ENCODE measurements at regions not wholly inside any gene's neighbourhood (a gene's known extent, or its start where the extent isn't known, plus 50 kb on each side); places are given as distances from the start of the nearest gene placed in this dataset.

DNA sequence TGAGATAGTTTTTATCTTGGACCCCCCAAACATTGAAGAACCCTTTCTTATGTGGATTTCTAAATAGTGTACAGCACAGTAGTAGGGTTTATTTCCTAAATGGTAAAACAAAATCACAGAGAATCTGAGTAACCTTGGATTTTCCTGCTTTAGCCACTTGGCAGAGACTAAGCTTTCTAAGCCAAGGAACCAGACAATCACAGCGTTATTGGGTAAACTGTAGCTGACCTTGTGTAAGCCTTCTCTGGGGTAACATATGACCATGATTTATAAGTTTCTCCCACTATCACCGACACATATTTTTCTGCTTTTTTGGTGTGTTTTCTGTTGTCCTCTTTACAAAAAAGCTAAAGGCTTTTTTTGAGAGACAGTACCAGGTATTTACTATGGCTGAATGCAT is 136.3 kb upstream of the PZP start:
- H3K79me2 ChIP-seq (ENCODE audit: control insufficient read depth, insufficient read depth, low read length), result no peaks in the 10 kb centered on the region
- H2AK5ac ChIP-seq (ENCODE audit: low read length), result no peak overlapping the region
- no peak overlapping the region for H3K56ac ChIP-seq (ENCODE audit: low read length)
- no peak overlapping the region for H4K5ac ChIP-seq (ENCODE audit: low read length)
- no peak overlapping the region for H3K4ac ChIP-seq (ENCODE audit: low read depth, low read length)
- no peak overlapping the region for H2BK120ac ChIP-seq (ENCODE audit: low read depth, low read length)
- no peak overlapping the region for H3K27ac ChIP-seq (ENCODE audit: low read depth, low read length)
- no peak overlapping the region for H2BK5ac ChIP-seq (ENCODE audit: low read length)
- no CpG with 5 or more reads among the region's 2 CpGs for WGBS (ENCODE audit: extremely low coverage, insufficient coverage, low lambda C conversion rate)
- no peak overlapping the region for H3K4me3 ChIP-seq (ENCODE audit: low read length)
- no peaks in the 10 kb centered on the region for H3K4me1 ChIP-seq (ENCODE audit: control insufficient read depth, low read depth, low read length)
- H3K9ac ChIP-seq (ENCODE audit: low read length), result no peak overlapping the region
- H3K4me2 ChIP-seq (ENCODE audit: low read length), result no peak overlapping the region
- no peaks in the 10 kb centered on the region for H3K36me3 ChIP-seq (ENCODE audit: control insufficient read depth, insufficient read depth, low read length)
- H3K18ac ChIP-seq (ENCODE audit: low read length), result no peak overlapping the region
- no peak for DNase-seq
- no peaks in the 10 kb centered on the region for H3K27me3 ChIP-seq (ENCODE audit: insufficient read depth, low read length, poor library complexity)
- no peak overlapping the region for H2BK15ac ChIP-seq (replicated peaks; ENCODE audit: low read depth)
- no peaks in the 10 kb centered on the region for H3K79me1 ChIP-seq (ENCODE audit: low read length)
- H3K23ac ChIP-seq (ENCODE audit: low read length), result no peak overlapping the region
- H4K8ac ChIP-seq (ENCODE audit: low read depth, low read length), result no peak overlapping the region

GRCh38 chr12:9343731-9344130 is 135.5 kb upstream of the PZP start:
- no CpG with 5 or more reads among the region's 3 CpGs for WGBS (ENCODE audit: extremely low coverage, insufficient coverage, low lambda C conversion rate)
- no peak overlapping the region for H4K5ac ChIP-seq (ENCODE audit: low read length)

DNA sequence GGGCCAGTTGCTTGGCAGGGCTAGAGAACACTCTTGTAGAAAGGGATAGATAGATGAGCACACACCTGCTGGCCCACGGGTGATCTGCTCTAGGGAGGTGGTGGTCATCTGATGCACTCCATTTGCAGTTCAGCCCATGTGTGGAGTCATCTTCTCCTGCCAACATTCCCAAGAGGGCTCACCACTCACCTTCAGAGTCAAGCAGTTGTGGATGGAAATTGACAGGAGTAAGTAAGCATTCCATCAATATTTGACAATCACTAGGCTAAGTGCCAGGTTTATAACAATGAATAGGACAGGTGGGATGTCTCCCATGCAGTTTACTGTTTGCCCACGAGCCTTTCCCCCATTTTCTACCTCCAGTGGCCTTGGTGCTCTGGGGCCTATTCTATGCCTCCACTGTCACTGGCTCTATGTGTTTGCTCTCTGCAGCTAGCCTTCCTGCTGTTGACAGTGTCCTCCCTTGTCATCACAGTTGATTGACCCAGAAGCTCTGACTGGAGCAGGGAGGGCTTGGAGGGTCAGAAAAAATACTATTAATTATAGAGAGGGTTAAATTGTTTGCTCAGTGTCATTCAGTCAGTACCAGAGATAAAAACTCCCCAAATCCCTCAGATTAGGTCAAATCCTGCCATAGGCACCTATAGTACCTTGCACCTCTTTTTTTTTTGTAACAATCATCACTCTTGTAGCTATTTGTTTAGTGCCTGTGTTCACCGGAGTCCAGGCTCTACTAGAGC is 134.6 kb upstream of the PZP start:
- Histone ChIP-seq H3K36me3 (ENCODE audit: control insufficient read depth, insufficient read depth, low read length) (no peaks in the 10 kb centered on the region), H2AK5ac (ENCODE audit: low read length) (no peak overlapping the region), H3K4me2 (ENCODE audit: low read length) (no peak overlapping the region), H3K27ac (ENCODE audit: low read depth, low read length) (no peak overlapping the region), H4K5ac (ENCODE audit: low read length) (no peak overlapping the region), H3K79me2 (ENCODE audit: control insufficient read depth, insufficient read depth, low read length) (no peaks in the 10 kb centered on the region), H3K4me1 (ENCODE audit: control insufficient read depth, low read depth, low read length) (no peaks in the 10 kb centered on the region), H2BK15ac (replicated peaks; ENCODE audit: low read depth) (no peak overlapping the region), H3K4me3 (ENCODE audit: low read length) (no peak overlapping the region), H3K79me1 (ENCODE audit: low read length) (no peaks in the 10 kb centered on the region), H3K9ac (ENCODE audit: low read length) (no peak overlapping the region), H3K27me3 (ENCODE audit: insufficient read depth, low read length, poor library complexity) (no peaks in the 10 kb centered on the region), H4K8ac (ENCODE audit: low read depth, low read length) (no peak overlapping the region), H2BK120ac (ENCODE audit: low read depth, low read length) (no peak overlapping the region), H2BK5ac (ENCODE audit: low read length) (no peak overlapping the region), H3K23ac (ENCODE audit: low read length) (no peak overlapping the region), H3K56ac (ENCODE audit: low read length) (no peak overlapping the region), H3K4ac (ENCODE audit: low read depth, low read length) (no peak overlapping the region), H3K18ac (ENCODE audit: low read length) (no peak overlapping the region)
- DNase-seq, result no peak
- no CpG with 5 or more reads among the region's 3 CpGs for WGBS (ENCODE audit: extremely low coverage, insufficient coverage, low lambda C conversion rate)

More at GRCh38 chr12:9343731-9344130, 135.5 kb upstream of the PZP start:
- H4K8ac ChIP-seq (ENCODE audit: low read depth, low read length), result no peak overlapping the region
- no peak overlapping the region for H2AK5ac ChIP-seq (ENCODE audit: low read length)
- no peak overlapping the region for H3K56ac ChIP-seq (ENCODE audit: low read length)
- no peak overlapping the region for H3K4me3 ChIP-seq (ENCODE audit: low read length)
- no peak overlapping the region for H3K4me2 ChIP-seq (ENCODE audit: low read length)
- DNase-seq, result no peak
- no peak overlapping the region for H3K23ac ChIP-seq (ENCODE audit: low read length)
- H3K27ac ChIP-seq (ENCODE audit: low read depth, low read length), result no peak overlapping the region
- no peak overlapping the region for H3K9ac ChIP-seq (ENCODE audit: low read length)
- H3K79me1 ChIP-seq (ENCODE audit: low read length), result no peaks in the 10 kb centered on the region
- no peaks in the 10 kb centered on the region for H3K36me3 ChIP-seq (ENCODE audit: control insufficient read depth, insufficient read depth, low read length)
- H3K4me1 ChIP-seq (ENCODE audit: control insufficient read depth, low read depth, low read length), result no peaks in the 10 kb centered on the region
- H3K27me3 ChIP-seq (ENCODE audit: insufficient read depth, low read length, poor library complexity), result no peaks in the 10 kb centered on the region
- H2BK120ac ChIP-seq (ENCODE audit: low read depth, low read length), result no peak overlapping the region
- no peak overlapping the region for H2BK5ac ChIP-seq (ENCODE audit: low read length)
- H3K18ac ChIP-seq (ENCODE audit: low read length), result no peak overlapping the region
- no peak overlapping the region for H2BK15ac ChIP-seq (replicated peaks; ENCODE audit: low read depth)
- no peaks in the 10 kb centered on the region for H3K79me2 ChIP-seq (ENCODE audit: control insufficient read depth, insufficient read depth, low read length)
- H3K4ac ChIP-seq (ENCODE audit: low read depth, low read length), result no peak overlapping the region

DNA sequence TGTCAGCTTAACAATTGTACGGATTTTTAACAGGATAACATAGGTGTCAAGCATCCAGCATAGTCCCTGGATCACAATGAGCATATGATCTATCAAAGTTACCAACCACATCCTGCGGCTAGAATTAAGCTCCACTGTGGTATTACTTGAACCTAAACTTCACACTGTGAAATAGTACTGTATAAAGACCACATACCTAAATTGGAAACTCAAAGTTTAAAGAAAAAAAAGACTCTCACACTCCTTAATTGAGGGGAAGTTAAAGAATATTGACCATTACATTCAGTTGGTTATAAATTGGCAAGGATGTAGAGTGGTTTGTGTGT is 133.0 kb upstream of the PZP start:
- no peak overlapping the region for H3K9ac ChIP-seq (ENCODE audit: low read length)
- DNase-seq, result no peak
- H3K56ac ChIP-seq (ENCODE audit: low read length), result no peak overlapping the region
- H2BK120ac ChIP-seq (ENCODE audit: low read depth, low read length), result no peak overlapping the region
- no peak overlapping the region for H2BK5ac ChIP-seq (ENCODE audit: low read length)
- H3K79me1 ChIP-seq (ENCODE audit: low read length), result no peaks in the 10 kb centered on the region
- no peaks in the 10 kb centered on the region for H3K4me1 ChIP-seq (ENCODE audit: control insufficient read depth, low read depth, low read length)
- no peak overlapping the region for H3K27ac ChIP-seq (ENCODE audit: low read depth, low read length)
- WGBS (ENCODE audit: extremely low coverage, insufficient coverage, low lambda C conversion rate), result no CpG with 5 or more reads among the region's 2 CpGs
- no peak overlapping the region for H4K5ac ChIP-seq (ENCODE audit: low read length)
- H2AK5ac ChIP-seq (ENCODE audit: low read length), result no peak overlapping the region
- no peak overlapping the region for H3K4me2 ChIP-seq (ENCODE audit: low read length)
- H3K36me3 ChIP-seq (ENCODE audit: control insufficient read depth, insufficient read depth, low read length), result no peaks in the 10 kb centered on the region
- no peak overlapping the region for H3K18ac ChIP-seq (ENCODE audit: low read length)
- H3K4ac ChIP-seq (ENCODE audit: low read depth, low read length), result no peak overlapping the region
- no peak overlapping the region for H4K8ac ChIP-seq (ENCODE audit: low read depth, low read length)
- H3K27me3 ChIP-seq (ENCODE audit: insufficient read depth, low read length, poor library complexity), result no peaks in the 10 kb centered on the region
- H3K79me2 ChIP-seq (ENCODE audit: control insufficient read depth, insufficient read depth, low read length), result no peaks in the 10 kb centered on the region
- H3K4me3 ChIP-seq (ENCODE audit: low read length), result no peak overlapping the region
- H2BK15ac ChIP-seq (replicated peaks; ENCODE audit: low read depth), result no peak overlapping the region
- H3K23ac ChIP-seq (ENCODE audit: low read length), result no peak overlapping the region

- Histone ChIP-seq H2AK5ac (ENCODE audit: low read length) (no peak overlapping the region), H3K79me1 (ENCODE audit: low read length) (no peaks in the 10 kb centered on the region), H3K9ac (ENCODE audit: low read length) (no peak overlapping the region), H3K4ac (ENCODE audit: low read depth, low read length) (no peak overlapping the region), H4K8ac (ENCODE audit: low read depth, low read length) (no peak overlapping the region), H2BK120ac (ENCODE audit: low read depth, low read length) (no peak overlapping the region), H3K4me3 (ENCODE audit: low read length) (no peak overlapping the region), H2BK5ac (ENCODE audit: low read length) (no peak overlapping the region), H3K36me3 (ENCODE audit: control insufficient read depth, insufficient read depth, low read length) (no peaks in the 10 kb centered on the region), H3K27me3 (ENCODE audit: insufficient read depth, low read length, poor library complexity) (no peaks in the 10 kb centered on the region), H3K4me1 (ENCODE audit: control insufficient read depth, low read depth, low read length) (no peaks in the 10 kb centered on the region), H3K79me2 (ENCODE audit: control insufficient read depth, insufficient read depth, low read length) (no peaks in the 10 kb centered on the region), H3K4me2 (ENCODE audit: low read length) (no peak overlapping the region), H3K56ac (ENCODE audit: low read length) (no peak overlapping the region), H2BK15ac (replicated peaks; ENCODE audit: low read depth) (no peak overlapping the region), H4K5ac (ENCODE audit: low read length) (no peak overlapping the region), H3K27ac (ENCODE audit: low read depth, low read length) (no peak overlapping the region), H3K23ac (ENCODE audit: low read length) (no peak overlapping the region), H3K18ac (ENCODE audit: low read length) (no peak overlapping the region)
- peak; percentile 20 for DNase-seq
- WGBS (ENCODE audit: extremely low coverage, insufficient coverage, low lambda C conversion rate), result no CpG with 5 or more reads among the region's 8 CpGs
These were observed 132.4 kb upstream of the PZP start for GRCh38 chr12:9340422-9341259.
